ENCODE measurements at regions not wholly inside any gene's neighbourhood (a gene's known extent, or its start where the extent isn't known, plus 50 kb on each side); places are given as distances from the start of the nearest gene placed in this dataset.
"Not testable (repeated sequence)": the region's sequence is repeated elsewhere in the genome, so short reads cannot be mapped to it uniquely, and the experiment has no call there.

- H3K9me3 ChIP-seq (replicated peaks; ENCODE audit: low read length): no peaks in the 10 kb centered on the region
- no peaks in the 10 kb centered on the region for H3K27me3 ChIP-seq (ENCODE audit: control insufficient read depth, insufficient read depth, low read length)
- H3K4me2 ChIP-seq (ENCODE audit: low read length): no peak overlapping the region
Observed at GRCh38 chr12:18882690-18883089, 144.8 kb downstream of the CAPZA3 start.

GRCh38 chr12:18886962-18887361 is 149.0 kb downstream of the CAPZA3 start:
- Histone ChIP-seq H3K4me2 (ENCODE audit: low read length) (no peak overlapping the region), H3K4me3 (ENCODE audit: low read length) (no peak overlapping the region), H3K4me1 (ENCODE audit: control insufficient read depth, insufficient read depth, low read length) (no peaks in the 10 kb centered on the region), H3K9me3 (replicated peaks; ENCODE audit: low read length) (no peaks in the 10 kb centered on the region), H3K27me3 (ENCODE audit: control insufficient read depth, insufficient read depth, low read length) (no peaks in the 10 kb centered on the region), H3K36me3 (ENCODE audit: insufficient read depth, low read length) (no peaks in the 10 kb centered on the region), H3K9ac (ENCODE audit: low read depth, low read length) (no peak overlapping the region)

More at GRCh38 chr12:18882690-18883089, 144.8 kb downstream of the CAPZA3 start:
- H3K36me3 ChIP-seq (ENCODE audit: insufficient read depth, low read length): no peaks in the 10 kb centered on the region
- no peak overlapping the region for H3K4me3 ChIP-seq (ENCODE audit: low read length)
- H3K4me1 ChIP-seq (ENCODE audit: control insufficient read depth, insufficient read depth, low read length): no peaks in the 10 kb centered on the region
- no peak overlapping the region for H3K9ac ChIP-seq (ENCODE audit: low read depth, low read length)

GRCh38 chr12:18887368-18887767 is 149.4 kb downstream of the CAPZA3 start:
- Histone ChIP-seq H3K9ac (ENCODE audit: low read depth, low read length) (no peak overlapping the region), H3K9me3 (replicated peaks; ENCODE audit: low read length) (no peaks in the 10 kb centered on the region), H3K4me3 (ENCODE audit: low read length) (no peak overlapping the region), H3K4me2 (ENCODE audit: low read length) (no peak overlapping the region), H3K27me3 (ENCODE audit: control insufficient read depth, insufficient read depth, low read length) (no peaks in the 10 kb centered on the region), H3K4me1 (ENCODE audit: control insufficient read depth, insufficient read depth, low read length) (no peaks in the 10 kb centered on the region), H3K36me3 (ENCODE audit: insufficient read depth, low read length) (no peaks in the 10 kb centered on the region)

GRCh38 chr12:18888047-18888446 is 150.1 kb downstream of the CAPZA3 start:
- no peaks in the 10 kb centered on the region for H3K27me3 ChIP-seq (ENCODE audit: control insufficient read depth, insufficient read depth, low read length)
- H3K36me3 ChIP-seq (ENCODE audit: insufficient read depth, low read length): no peaks in the 10 kb centered on the region
- H3K4me3 ChIP-seq (ENCODE audit: low read length): no peak overlapping the region
- no peak overlapping the region for H3K9ac ChIP-seq (ENCODE audit: low read depth, low read length)
- no peak overlapping the region for H3K4me2 ChIP-seq (ENCODE audit: low read length)
- no peaks in the 10 kb centered on the region for H3K9me3 ChIP-seq (replicated peaks; ENCODE audit: low read length)
- no peaks in the 10 kb centered on the region for H3K4me1 ChIP-seq (ENCODE audit: control insufficient read depth, insufficient read depth, low read length)

GRCh38 chr12:18890621-18891020 is 152.7 kb downstream of the CAPZA3 start:
- not testable (repeated sequence) for H3K4me2 ChIP-seq (ENCODE audit: low read length); H3K9me3 ChIP-seq (replicated peaks; ENCODE audit: low read length); H3K9ac ChIP-seq (ENCODE audit: low read depth, low read length); H3K4me3 ChIP-seq (ENCODE audit: low read length); H3K4me1 ChIP-seq (ENCODE audit: control insufficient read depth, insufficient read depth, low read length); H3K27me3 ChIP-seq (ENCODE audit: control insufficient read depth, insufficient read depth, low read length); H3K36me3 ChIP-seq (ENCODE audit: insufficient read depth, low read length)

GRCh38 chr12:18895540-18895939 is 157.6 kb downstream of the CAPZA3 start:
- Histone ChIP-seq H3K4me2 (ENCODE audit: low read length) (no peak overlapping the region), H3K4me3 (ENCODE audit: low read length) (no peak overlapping the region), H3K27me3 (ENCODE audit: control insufficient read depth, insufficient read depth, low read length) (no peaks in the 10 kb centered on the region), H3K9ac (ENCODE audit: low read depth, low read length) (no peak overlapping the region), H3K9me3 (replicated peaks; ENCODE audit: low read length) (no peaks in the 10 kb centered on the region), H3K36me3 (ENCODE audit: insufficient read depth, low read length) (no peaks in the 10 kb centered on the region), H3K4me1 (ENCODE audit: control insufficient read depth, insufficient read depth, low read length) (no peaks in the 10 kb centered on the region)

- no peaks in the 10 kb centered on the region for H3K27me3 ChIP-seq (ENCODE audit: control insufficient read depth, insufficient read depth, low read length)
- H3K4me3 ChIP-seq (ENCODE audit: low read length): no peak overlapping the region
- H3K9me3 ChIP-seq (replicated peaks; ENCODE audit: low read length): no peaks in the 10 kb centered on the region
- no peaks in the 10 kb centered on the region for H3K36me3 ChIP-seq (ENCODE audit: insufficient read depth, low read length)
- H3K4me2 ChIP-seq (ENCODE audit: low read length): no peak overlapping the region
- no peaks in the 10 kb centered on the region for H3K4me1 ChIP-seq (ENCODE audit: control insufficient read depth, insufficient read depth, low read length)
- H3K9ac ChIP-seq (ENCODE audit: low read depth, low read length): no peak overlapping the region
Observed at GRCh38 chr12:18895946-18896345, 158.0 kb downstream of the CAPZA3 start.

- H3K4me2 ChIP-seq (ENCODE audit: low read length): no peak overlapping the region
- H3K4me1 ChIP-seq (ENCODE audit: control insufficient read depth, insufficient read depth, low read length): no peaks in the 10 kb centered on the region
- H3K4me3 ChIP-seq (ENCODE audit: low read length): no peak overlapping the region
- no peaks in the 10 kb centered on the region for H3K27me3 ChIP-seq (ENCODE audit: control insufficient read depth, insufficient read depth, low read length)
- no peaks in the 10 kb centered on the region for H3K9me3 ChIP-seq (replicated peaks; ENCODE audit: low read length)
- H3K9ac ChIP-seq (ENCODE audit: low read depth, low read length): no peak overlapping the region
- no peaks in the 10 kb centered on the region for H3K36me3 ChIP-seq (ENCODE audit: insufficient read depth, low read length)
Observed at GRCh38 chr12:18897823-18898222, 159.9 kb downstream of the CAPZA3 start.

- no peaks in the 10 kb centered on the region for H3K36me3 ChIP-seq (ENCODE audit: insufficient read depth, low read length)
- no peaks in the 10 kb centered on the region for H3K4me1 ChIP-seq (ENCODE audit: control insufficient read depth, insufficient read depth, low read length)
- no peak overlapping the region for H3K4me2 ChIP-seq (ENCODE audit: low read length)
- H3K4me3 ChIP-seq (ENCODE audit: low read length): no peak overlapping the region
- no peaks in the 10 kb centered on the region for H3K9me3 ChIP-seq (replicated peaks; ENCODE audit: low read length)
- H3K27me3 ChIP-seq (ENCODE audit: control insufficient read depth, insufficient read depth, low read length): no peaks in the 10 kb centered on the region
- no peak overlapping the region for H3K9ac ChIP-seq (ENCODE audit: low read depth, low read length)
Observed at GRCh38 chr12:18898470-18898869, 160.6 kb downstream of the CAPZA3 start.

GRCh38 chr12:18899162-18899561 is 161.2 kb downstream of the CAPZA3 start:
- no peak overlapping the region for H3K4me2 ChIP-seq (ENCODE audit: low read length)
- no peak overlapping the region for H3K4me3 ChIP-seq (ENCODE audit: low read length)
- H3K4me1 ChIP-seq (ENCODE audit: control insufficient read depth, insufficient read depth, low read length): no peaks in the 10 kb centered on the region
- no peaks in the 10 kb centered on the region for H3K9me3 ChIP-seq (replicated peaks; ENCODE audit: low read length)
- H3K36me3 ChIP-seq (ENCODE audit: insufficient read depth, low read length): no peaks in the 10 kb centered on the region
- no peaks in the 10 kb centered on the region for H3K27me3 ChIP-seq (ENCODE audit: control insufficient read depth, insufficient read depth, low read length)
- no peak overlapping the region for H3K9ac ChIP-seq (ENCODE audit: low read depth, low read length)

- Histone ChIP-seq H3K9me3 (replicated peaks; ENCODE audit: low read length) (no peaks in the 10 kb centered on the region), H3K9ac (ENCODE audit: low read depth, low read length) (no peak overlapping the region), H3K4me2 (ENCODE audit: low read length) (no peak overlapping the region), H3K4me3 (ENCODE audit: low read length) (no peak overlapping the region), H3K4me1 (ENCODE audit: control insufficient read depth, insufficient read depth, low read length) (no peaks in the 10 kb centered on the region), H3K36me3 (ENCODE audit: insufficient read depth, low read length) (no peaks in the 10 kb centered on the region), H3K27me3 (ENCODE audit: control insufficient read depth, insufficient read depth, low read length) (no peaks in the 10 kb centered on the region)
Observed at GRCh38 chr12:18899678-18900317, 161.9 kb downstream of the CAPZA3 start.

- H3K9ac ChIP-seq (ENCODE audit: low read depth, low read length): no peak overlapping the region
Observed at GRCh38 chr12:18905134-18905533, 167.2 kb downstream of the CAPZA3 start.

More at GRCh38 chr12:18905134-18905533, 167.2 kb downstream of the CAPZA3 start:
- Histone ChIP-seq H3K36me3 (ENCODE audit: insufficient read depth, low read length) (no peaks in the 10 kb centered on the region), H3K9me3 (replicated peaks; ENCODE audit: low read length) (no peaks in the 10 kb centered on the region), H3K4me2 (ENCODE audit: low read length) (no peak overlapping the region), H3K27me3 (ENCODE audit: control insufficient read depth, insufficient read depth, low read length) (no peaks in the 10 kb centered on the region), H3K4me1 (ENCODE audit: control insufficient read depth, insufficient read depth, low read length) (no peaks in the 10 kb centered on the region), H3K4me3 (ENCODE audit: low read length) (no peak overlapping the region)
